ENCODE measurements at regions not wholly inside any gene's neighbourhood (a gene's known extent, or its start where the extent isn't known, plus 50 kb on each side); places are given as distances from the start of the nearest gene placed in this dataset.

DNA sequence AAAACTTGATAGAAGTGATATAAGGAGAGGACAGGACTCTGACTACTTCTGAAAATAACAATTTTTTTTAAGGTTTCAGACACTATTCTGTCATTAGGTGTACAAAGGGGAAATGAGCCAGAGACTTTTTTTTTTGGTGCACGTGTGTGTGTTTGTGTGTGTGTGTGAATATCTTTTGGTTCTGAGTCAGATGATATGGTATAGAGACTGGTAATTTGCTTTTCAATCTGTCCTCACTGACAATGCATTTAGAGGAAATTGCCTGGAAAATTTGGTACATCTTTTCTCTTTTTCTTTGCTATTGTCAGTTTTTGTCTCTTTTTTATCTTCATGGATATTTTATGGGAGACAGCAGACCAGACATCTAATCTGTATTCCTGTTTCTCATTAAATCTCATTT lies 59.3 kb downstream of the DDIT4L start:
- DNase-seq (ENCODE audit: low spot score) = no peak

DNA sequence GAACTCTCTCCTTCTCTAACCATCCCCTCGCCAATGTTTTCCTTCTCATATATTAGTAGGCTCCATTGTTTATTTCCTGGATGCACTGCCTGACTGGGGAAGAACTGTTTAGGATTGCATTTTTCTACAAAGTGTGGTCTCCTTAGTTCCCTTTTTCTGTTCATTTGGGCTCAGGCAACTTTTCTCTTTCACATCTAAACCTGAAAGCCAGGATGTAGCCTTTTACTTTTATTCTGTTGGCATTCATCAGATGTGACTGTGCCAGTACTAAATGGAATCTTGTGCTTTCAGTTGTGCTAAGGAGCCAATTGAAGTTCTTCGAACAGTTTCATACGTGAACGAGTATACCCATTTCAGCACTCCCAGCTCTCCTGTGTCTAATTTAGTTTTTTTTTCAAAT lies 59.8 kb downstream of the DDIT4L start:
- no peak for DNase-seq (ENCODE audit: low spot score)

DNA sequence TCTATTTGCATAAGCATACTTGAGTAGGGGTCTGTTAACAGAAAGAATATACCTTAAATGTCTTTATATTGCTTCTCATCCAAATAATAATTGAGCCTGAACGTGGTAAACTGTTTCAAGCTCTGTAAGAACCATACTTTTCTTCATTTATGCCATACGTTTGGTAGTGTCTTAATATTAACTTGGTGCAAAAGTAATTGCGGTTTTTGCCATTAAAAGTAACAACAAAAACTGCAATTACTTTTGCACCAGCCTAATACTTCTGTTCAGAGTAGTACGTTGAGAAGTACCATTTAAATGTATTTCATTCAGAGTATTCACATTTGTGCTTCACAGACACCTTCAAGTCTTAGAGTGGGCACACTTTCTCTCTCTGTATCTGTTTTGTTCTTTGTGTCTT lies 60.5 kb downstream of the DDIT4L start:
- DNase-seq (ENCODE audit: low spot score) = no peak

DNA sequence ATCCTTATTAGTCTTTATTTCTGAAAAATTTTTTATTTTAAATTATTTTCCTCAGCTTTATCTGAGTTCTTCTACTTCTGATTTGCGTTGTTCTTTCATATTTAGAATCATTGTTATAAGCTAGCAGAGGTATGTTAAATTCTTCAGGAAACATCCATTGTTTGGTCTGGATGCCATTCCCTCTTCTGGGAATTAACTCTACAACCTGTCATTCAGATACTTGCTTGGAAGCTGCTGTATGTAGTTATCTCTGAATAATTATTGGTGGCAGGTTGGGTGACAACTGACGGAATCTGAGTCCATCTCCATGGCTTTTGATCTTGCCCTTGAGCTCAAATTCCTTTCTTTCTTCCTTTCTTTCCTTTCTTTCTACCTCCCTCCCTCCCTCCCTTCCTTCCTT lies 61.9 kb downstream of the DDIT4L start:
- no peak for DNase-seq (ENCODE audit: low spot score)

DNA sequence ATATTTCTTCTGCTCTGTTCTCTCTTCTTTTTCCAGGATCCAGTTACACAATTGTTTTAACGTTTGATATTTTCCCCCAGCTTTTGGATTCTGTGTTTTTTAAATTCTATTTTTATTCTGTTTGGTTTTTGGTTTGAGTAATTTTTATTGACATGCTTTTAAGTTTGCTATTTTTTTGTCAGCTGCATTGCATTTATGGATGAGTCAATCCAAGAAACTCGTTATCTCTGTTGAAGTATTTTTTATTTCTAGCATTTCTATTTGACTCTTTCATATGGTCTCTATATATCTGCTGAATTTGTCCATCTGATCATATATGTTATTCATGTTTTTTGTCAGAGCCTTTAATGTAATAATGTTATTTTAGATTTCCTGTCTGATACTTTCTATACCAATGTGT lies 65.6 kb downstream of the DDIT4L start:
- no peak for DNase-seq (ENCODE audit: low spot score)

DNA sequence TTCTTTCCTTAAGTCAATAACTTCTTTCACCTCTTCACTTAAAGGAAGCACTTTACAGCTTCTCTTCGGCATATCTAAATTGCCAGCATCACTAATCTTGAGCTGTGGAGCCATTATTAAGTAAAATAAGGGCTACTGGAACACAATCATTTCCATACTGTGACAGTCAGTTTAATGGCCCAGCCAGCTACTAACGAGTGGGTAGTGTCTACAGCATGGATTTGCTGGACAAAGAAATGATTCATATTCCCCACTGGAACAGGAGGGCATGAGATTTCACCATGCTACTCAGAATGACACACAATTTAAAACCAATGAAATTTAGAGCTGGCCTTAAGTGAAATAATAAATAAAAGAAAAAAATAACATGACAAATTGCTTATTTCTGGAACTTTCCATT lies 72.1 kb downstream of the DDIT4L start:
- DNase-seq (ENCODE audit: low spot score) = no peak

DNA sequence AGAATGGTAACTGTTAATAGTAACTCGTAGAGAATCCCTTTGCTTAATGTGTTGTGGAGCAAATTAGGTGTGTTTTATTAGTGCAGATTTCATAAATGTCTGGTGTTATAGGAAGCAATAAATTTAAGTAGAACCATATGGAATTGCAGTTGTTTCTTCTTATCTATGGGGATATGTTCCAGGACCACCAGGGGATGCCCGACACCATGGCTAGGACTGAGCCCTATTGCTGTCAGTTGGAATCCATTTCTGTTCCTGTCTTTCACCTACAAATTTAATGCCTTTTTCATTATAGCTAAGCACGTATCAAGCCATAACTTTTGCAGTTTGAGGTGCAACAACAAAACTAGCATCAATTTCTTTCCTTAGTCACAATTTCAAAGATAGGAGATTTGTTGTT lies 72.5 kb downstream of the DDIT4L start:
- no peak for DNase-seq (ENCODE audit: low spot score)

DNA sequence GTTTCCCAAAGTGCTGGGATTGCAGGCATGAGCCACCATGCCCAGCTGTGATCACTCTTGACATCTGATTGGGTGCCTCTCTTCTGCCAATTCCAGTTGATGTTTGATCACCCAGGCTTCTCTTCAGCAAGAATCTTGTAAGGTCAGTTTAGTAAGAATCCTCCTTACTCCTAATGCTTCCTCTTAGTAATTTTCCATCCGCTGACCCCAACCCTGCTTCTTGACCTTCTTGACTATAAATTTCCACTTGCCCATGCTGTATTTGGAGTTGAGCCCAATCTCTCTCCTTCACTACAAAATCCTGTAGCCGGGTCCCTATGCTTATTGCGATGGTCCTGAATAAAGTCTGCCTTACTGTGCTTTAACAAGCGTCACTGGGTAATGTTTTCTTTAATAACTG lies 75.4 kb downstream of the DDIT4L start:
- no peak for DNase-seq (ENCODE audit: low spot score)

DNA sequence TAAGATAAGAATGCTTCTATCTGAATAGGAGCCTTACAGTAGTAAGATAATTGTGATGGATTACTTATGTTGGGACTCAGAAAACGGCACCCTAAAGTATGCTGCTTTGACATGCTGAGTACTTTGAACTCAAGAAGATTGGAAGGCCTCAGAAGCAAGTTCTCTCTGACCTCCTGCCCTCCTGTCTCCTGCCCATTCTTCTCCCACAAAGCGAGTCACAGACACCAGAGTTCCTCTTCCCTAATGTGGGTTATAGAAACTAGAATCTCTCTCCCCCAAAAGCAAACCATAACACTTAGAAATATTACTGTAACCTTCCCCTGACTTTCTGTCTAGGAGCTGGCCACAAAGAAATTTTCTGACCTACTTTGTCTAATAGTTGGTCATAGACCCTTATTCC lies 76.5 kb downstream of the DDIT4L start:
- DNase-seq (ENCODE audit: low spot score) = no peak

DNA sequence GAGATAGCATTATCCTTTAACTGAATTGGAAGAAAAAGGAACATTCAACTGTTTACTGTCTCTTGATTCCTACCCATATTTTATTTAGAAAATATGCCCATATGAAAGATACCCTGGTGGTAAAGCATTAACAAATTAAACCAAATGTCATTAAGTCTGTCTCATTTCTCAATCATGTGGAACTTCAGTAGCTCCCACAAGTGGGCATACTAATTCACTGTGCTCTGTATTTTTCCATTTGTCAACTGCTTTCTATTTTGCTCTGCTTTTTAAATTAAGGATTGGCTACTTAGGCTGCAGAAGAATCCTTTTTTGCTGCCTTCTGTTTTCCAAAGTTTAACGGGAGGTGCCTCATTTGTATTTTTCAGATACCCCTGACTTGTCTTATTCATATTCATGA lies 77.2 kb downstream of the DDIT4L start:
- DNase-seq (ENCODE audit: low spot score) = no peak

DNA sequence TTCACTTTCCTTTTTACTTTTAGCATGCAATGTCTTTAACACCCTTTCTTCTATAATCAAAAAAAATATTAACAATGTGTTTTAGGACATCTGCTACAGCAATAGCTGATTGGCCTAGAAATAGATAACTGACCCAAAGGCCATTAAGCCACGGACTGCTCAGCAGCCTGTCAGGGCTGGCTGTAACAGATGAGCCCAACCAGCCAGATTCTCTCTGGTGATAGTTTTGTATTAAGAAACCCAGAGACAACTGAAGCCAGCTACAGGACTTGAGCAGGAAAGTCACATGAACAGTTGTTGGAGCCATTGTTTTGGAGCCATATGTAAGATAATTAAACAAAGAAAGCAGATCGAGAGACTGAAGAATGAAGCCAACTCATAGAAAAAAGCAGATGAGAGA lies 80.3 kb downstream of the DDIT4L start:
- DNase-seq (ENCODE audit: low spot score) = no peak

DNA sequence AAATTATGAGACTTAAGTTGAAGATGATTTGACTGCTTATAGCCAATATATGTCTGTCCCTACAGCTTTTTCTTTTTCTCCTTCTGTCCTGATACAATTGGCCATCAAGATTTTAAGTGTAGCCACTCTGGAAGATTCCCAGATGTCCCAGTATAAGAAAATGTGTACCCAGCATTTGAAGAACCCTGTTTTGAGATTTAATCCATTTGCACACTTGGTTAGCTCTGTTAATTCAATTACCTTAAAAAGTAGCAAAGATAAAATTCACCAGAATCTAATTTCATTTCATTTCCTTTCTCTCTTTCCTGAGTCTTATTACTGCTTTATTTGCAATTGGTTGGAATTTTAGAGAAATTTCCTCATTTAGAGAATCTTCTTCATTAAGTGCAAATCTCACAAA lies 81.4 kb downstream of the DDIT4L start:
- DNase-seq (ENCODE audit: low spot score) = no peak

DNA sequence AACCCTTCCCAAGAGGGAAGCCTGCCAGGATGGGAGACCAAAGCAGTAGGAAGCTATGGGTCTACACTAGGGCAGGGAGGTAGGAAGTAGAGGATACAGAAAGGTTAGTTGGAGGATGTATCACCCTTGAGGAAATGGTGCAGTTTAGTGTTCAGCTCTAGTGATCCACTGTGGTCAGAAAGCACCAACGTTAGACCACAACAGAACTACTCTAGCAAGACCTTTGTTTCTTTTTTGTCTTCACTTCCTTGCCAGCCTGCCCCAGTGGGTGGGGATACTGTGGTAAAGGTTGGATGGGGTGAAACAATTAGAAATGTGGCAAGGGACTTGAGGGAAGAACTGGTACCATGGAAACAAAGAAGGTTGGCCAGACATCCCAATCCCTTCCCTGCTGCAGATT lies 83.3 kb downstream of the DDIT4L start:
- DNase-seq (ENCODE audit: low spot score) = no peak

DNA sequence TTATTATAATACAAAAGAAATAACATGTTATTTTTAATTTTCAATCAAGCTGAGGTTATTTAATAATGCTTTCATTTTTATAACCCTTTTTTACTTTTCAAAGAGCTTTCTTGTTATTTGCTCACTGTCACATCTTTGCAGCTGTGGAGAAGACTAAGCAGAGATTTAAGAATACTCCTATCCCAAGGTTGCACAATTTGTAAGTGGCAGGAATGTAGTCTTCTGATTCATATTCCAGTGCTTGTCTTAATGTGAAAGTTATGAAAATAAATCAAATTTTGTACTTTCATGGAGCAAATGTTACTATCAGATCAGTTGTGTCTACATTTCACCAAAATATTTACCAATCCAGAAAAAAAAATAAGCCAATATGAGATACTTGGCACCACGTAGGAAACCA lies 86.6 kb downstream of the DDIT4L start:
- no peak for DNase-seq (ENCODE audit: low spot score)

DNA sequence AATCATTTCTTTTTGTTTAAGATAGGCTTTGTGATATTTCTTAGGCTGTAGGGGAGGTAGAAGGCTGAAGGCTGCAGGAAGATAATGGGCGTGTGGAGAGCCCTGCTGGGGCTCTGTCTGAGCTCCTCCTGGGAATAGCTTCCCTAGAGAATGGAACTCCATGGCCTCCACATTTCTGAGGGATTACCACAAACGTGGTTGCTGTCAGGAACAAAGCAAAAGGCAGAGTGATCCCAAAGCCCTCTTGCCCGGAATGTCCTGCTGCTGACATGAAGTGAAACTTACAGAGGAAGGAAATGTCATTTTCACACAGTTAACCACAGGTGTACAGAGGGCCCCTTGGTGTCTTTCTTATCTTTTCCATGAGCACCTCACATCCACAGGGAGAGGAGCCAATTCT lies 89.3 kb downstream of the DDIT4L start:
- DNase-seq (ENCODE audit: low spot score) = peak; percentile 33

DNA sequence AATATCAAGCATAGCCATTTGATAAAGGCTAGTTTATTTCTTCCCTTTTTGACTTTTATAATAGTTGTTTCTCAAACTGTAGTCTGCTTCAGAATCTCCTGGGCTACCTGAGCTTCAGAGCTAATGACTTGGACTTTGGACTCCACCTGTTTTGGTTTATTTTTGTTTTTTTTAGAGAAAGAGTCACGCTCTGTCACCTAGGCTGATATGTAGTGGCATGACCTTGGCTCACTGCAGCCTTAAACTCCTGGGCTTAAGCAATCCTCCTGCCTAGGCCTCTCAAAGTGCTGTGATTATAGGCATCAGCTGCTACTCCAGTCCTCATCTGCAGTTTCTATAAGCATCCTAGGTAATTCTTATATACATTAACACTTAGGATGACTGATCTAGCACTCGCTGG lies 90.5 kb downstream of the DDIT4L start:
- DNase-seq (ENCODE audit: low spot score) = no peak

DNA sequence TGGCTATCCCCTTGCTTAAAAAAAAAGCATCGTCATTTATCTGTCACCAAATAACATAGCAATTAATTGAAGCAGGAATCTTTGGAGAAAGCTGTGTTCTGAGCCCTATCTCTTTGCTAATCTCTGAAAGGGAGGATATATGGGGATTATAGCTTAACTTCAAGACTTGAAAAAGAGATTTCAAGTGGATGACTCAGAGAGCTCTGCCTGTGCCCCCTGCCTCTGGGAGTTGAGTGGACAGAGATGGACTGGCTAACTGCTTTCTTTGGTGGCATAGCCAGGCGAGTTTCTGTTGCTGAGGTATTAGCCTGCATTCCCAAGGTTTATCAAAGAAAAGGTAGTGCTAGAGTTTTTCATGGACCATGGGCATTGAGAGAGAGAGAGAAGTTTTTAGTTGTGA lies 91.6 kb downstream of the DDIT4L start:
- no peak for DNase-seq (ENCODE audit: low spot score)

DNA sequence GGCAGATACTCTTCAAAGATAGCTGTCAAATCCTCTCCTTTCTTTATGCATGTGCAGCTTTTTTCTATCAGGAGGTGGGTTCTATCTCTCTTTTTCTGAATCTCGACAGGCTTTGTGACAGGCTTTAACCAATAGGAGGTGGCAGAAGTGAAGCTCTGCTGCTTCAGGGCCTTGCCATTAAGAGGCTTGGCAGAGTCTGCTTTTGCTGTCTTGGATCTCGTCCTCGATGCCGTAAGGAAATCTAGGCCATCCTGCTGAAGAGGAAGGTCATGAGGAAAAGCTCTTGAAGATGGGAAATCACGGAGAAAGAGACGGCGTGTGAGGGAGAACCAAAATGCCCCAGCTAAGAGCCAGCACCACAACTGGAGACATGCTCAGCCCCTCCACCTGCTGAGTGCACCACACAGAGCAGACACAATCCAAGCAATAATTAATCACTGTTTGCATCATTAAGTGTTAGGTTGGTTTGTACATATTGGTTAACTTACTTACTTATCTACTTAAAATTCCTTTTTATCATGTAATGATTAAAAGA lies 92.2 kb downstream of the DDIT4L start:
- no peak for DNase-seq (ENCODE audit: low spot score)

DNA sequence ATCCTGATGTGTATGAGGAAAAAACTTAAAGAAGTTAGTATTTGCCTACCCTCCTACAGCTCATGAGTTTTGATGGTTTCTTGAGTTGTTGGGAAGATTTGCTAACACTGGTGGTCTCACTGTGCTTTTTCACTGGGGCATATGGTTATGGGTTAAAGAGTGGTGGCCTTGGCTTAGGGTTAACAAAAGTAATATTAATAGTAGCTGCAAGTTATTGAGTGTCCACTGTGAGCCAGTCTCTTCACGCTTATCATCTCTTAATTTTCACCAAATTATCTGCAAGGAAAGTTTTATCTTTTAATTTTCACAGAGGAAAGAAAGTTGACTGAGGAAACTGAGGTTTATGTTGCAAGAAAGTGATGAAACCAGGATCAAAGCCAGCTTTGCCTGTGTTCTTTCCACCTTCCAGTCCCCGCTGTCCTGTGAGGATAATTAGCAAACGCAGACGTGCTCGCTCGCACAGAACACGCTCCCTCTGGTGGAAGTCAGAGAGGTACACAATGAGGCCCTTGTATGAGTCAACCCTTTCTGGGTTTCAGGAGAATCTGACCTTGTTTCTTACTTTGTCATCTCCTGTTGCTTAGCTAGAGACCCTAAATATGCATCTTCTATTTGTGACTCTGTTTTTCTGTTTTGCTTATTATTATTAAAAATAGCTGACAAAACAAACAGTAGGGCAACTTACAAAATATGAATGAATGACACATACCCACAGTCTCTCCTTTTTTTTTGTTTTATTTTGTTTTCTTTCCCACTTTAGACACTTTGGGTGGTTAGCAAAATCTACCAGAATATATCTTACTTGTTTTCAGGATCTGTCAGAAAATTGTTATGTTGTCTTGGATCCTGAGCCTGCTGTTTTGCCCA lies 94.3 kb downstream of the DDIT4L start:
- DNase-seq (ENCODE audit: low spot score) = peak; percentile 62

DNA sequence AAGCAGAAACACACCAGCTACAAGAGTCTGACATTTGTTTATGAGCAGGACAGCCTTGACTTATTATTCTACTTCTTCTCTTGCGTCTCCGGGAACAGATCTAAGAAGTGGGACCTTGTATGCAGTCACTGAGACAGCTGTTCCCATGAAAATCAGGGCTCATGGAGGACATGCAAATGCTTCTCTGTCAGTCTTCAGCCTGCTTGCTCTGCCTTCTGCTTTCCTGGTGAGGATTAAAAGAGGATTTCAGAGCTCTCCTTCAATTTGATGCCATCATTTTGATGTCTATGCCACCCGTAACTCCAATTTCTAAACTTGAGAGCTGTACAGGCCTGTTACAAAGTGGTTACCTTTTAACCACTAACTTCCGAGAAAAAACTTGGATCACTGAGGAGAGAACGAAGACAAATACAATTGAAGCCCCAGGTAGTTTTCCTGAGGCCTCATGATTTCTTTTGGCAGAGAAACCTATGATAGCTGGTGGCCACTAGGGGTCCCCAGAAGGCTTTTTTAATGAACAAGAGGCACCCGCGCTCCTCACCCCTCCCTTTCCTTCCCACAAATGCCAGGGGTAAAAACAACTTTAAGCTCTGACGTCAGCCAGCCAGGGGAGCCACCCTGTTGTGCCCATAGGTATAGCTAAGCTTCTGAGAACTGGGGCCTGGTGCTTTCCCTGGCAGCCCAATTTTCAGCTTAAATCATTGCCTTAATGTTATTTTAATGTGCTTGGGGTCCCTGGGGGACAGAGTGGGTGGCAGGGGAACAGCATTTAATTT lies 97.0 kb downstream of the DDIT4L start:
- peak; percentile 78 for DNase-seq (ENCODE audit: low spot score)

DNA sequence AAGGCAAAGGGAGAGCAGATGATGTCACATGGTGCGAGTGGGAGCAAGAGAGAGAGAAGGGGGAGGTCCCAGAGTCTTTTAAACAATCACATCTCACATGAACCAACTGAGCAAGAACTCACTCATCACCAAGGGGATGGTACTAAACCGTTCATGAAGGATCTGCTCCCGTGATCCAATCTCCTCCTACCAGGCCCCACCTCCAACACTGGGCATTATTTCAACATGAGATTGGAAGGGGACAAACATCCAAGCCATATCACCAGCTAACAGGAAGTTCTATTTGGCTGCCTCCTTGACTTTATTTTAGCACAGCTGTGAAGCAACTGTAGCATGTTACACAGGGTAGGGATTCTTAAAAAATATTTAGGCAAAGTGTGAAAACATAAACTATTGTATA lies 102.5 kb downstream of the DDIT4L start:
- no peak for DNase-seq (ENCODE audit: low spot score)

DNA sequence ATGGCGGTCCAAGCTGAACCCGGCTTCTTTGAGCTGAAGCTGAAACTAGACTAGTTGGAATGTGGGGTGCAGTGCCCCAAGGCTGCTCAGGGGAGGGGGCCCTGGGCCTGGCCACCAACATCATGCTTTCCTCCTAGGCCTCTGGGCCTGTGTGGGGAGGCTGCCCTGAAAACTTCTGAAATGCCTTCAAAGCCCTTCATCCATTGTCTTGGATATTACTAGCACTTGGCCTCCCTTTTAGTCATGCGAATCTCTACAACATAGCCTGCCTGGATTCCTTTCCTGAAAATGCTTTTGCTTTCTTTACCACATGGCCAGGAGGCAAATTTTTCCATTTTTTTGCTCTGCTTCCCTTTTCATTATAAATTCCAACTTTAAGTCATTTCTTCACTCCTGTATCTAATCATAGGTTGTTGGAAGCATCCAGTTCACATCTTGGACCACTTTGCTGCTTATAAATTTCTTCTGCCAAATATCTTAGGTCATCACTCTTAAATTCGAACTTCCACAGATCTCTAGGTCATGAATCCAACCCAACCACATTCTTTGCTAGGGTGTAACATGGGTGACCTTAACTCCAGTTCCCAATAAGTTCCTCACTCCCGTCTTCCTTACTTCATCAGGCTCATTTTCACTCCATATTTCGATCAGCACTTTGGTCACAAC lies 103.4 kb downstream of the DDIT4L start:
- peak; percentile 37 for DNase-seq (ENCODE audit: low spot score)

DNA sequence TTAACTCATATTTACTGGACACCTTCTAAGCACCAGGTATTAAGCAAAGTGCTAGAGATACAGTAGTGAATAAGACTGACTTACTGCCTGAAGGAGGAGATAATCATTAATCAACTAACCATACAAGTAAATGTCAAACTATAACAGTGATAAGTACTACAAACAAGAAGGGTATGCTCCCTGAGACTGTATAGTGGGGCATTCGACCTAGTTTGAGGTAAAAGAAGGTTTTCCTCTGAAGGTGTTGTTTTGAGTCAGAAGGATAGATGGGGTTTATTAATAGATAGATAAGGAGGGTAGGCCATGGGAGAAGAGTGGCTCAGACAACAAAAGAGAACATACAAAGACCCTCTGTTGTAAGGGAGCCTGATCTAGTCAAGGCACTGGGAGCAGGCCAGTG lies 105.4 kb downstream of the DDIT4L start:
- DNase-seq (ENCODE audit: low spot score) = no peak
